GM03348 (cell line): ENCODE measurements at regions not wholly inside any gene's neighbourhood (a gene's known extent, or its start where the extent isn't known, plus 50 kb on each side); places are given as distances from the start of the nearest gene placed in this dataset.

Experiments
- DNase-seq: peaks from one replicate; pipeline ENCODE4 v3.0.0; 2012; ENCODE audit warnings: low spot score

DNA sequence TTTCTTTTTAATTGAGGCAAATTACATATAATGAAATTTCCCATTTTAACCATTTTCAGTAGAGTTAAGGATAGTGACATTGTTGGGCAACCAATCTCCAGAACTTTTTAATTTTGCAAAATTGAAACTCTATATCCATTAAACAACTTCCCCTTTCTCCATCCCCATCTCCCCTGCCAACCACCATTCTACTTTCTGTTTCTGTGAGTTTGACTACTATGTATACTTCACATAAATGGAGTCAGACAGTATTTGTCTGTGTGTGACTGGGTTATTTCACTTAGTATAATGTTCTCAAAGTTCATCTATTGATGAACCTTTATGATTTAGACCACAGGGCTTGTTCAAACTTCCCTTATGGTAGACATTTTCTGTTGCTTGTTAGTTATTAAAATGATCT lies 364.5 kb upstream of the MAD2L1 start:
- DNase-seq = no peak

DNA sequence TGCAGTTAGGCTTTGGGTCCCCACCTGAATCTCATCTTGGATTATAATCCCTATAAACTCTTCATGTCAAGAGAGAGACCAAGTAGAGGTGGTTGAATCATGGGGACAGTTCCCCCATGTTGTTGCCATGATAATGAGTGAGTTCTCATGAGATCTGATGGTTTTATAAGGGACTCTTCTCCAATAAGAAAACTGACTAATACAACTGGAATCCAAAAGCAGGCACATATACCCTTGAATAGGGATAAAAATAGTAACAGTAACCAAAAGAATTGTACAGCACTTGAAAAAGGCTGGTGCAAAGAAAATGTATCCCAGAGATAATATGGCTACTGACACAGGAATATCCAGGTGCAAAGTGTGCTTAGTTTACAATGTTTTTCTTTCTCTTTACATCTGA lies 351.5 kb upstream of the MAD2L1 start:
- DNase-seq = no peak

DNA sequence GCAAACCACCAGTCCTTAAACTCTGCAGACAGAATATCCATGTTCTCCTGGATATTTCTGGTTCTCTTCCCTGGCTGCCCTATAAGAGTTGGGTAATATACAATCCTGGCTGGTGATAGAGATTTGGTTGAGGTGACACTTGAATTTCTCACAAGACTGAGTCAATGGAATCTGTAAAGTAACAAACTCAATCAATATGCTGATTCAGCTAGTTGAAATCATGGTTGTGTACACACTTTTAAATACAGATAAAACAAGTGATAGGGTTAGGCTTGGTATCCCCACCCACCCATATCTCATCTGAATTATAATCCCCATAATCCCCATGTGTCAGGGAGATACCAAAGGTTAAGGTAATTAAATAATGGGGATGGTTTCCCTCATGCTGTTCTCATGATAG lies 349.2 kb upstream of the MAD2L1 start:
- DNase-seq = no peak

DNA sequence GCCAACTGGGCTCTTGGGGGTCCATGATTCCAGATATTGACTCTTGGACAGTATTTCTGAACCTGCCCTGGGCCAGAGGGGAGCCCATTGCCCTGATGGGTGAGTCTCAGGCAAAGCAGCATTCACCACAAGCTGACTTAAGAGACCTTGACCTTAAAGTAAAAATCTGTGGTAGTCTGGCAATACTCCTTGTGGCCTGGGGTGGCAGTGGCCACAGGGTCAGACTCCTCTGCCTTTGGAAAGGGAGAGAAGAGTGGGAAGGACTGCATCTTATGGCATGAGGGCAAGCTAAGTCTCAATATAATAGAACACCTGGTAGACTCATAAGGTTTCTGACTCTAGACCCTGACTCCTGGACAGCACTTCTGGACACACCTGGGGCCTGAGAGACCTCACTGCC lies 340.3 kb upstream of the MAD2L1 start:
- no peak for DNase-seq

DNA sequence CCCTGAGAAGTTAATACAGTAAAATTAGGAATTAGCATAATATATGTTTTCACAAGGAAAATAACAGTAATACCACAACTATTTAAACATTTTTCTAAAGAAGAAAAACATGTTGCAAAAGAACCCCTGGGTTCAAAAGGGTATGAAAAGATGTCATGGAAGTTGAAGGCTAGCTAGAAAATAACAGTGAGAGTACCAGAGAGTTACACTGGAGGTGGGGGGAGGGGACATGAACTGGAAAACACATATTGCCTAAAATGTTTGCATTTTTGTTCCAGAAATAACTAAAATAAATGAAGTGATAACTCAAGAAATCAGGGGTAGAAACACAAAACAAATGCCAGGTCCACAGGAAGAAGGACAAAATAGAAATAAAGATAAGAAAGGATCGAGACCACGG lies 336.6 kb upstream of the MAD2L1 start:
- DNase-seq = no peak

DNA sequence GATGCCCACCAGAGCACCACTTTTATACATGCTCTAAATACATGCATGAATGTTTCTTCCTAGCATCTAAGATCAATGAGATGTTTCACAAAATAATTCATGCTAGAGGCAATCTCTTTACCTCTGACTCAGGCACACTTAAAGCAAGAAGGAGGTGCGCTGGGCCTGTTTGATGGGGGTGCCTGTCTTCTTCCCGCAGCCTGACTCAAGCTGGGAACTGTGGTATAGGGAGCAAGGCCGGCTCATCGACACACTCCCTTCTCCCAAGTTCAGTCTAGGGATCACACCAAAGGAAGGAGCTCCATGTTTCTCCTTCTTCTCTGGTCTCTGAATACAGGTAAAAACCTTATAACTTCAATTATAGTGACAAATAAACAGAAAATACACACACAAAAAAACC lies 333.8 kb upstream of the MAD2L1 start:
- DNase-seq = no peak

DNA sequence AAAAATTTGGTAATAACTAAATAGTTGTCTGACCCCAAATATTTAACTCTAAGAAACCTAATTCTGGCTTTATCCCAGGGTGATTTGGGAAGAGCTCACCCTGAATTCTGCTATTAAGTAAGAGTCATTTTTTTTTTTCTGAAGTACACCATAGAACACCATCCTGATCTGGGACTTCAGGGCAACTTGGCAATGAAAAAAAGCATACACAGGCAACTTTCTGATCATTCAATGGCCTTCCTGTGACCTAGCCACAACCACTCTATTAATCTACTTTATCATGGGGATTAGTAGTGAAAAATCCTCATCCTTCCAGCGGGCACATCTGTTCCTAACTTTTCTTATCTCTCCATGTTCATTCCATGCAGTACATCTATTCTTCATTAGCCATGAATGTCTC lies 333.2 kb upstream of the MAD2L1 start:
- no peak for DNase-seq

DNA sequence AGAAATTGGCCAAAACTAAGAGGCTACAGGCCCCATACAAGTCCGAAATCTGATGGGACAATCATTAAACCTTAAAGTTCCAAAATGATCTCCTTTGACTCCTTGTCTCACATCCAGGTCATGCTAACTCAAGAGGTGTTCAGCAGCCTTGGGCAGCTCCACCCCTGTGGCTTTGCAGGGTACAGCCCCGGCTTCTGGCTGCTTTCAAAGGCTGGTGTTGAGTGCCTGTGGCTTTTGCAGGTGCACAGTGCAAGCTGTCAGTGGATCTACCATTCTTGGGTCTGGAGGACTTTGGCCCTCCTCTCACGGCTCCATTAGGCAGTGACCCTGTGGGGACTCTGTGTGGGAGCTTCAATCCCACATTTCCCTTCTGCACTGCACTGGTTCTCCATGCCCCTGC lies 329.1 kb upstream of the MAD2L1 start:
- no peak for DNase-seq

DNA sequence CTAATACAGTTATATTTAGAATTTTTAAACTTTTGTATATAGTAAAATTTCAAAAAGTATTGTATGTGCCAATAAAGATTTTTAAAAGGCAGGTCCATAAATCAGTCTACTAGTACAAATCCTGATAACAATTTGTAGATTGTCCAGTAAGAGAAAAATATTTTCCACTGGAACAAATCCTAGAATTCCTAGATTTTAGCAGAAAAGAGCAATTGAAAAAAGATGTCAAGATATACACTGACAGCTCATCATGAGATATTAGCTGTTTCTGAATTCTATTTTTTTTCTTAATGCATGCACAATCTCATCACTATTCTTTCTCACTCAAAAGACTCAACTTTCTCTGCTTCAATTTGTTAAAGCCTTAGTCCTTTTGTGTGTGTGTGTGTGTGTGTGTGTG lies 289.2 kb upstream of the MAD2L1 start:
- no peak for DNase-seq

DNA sequence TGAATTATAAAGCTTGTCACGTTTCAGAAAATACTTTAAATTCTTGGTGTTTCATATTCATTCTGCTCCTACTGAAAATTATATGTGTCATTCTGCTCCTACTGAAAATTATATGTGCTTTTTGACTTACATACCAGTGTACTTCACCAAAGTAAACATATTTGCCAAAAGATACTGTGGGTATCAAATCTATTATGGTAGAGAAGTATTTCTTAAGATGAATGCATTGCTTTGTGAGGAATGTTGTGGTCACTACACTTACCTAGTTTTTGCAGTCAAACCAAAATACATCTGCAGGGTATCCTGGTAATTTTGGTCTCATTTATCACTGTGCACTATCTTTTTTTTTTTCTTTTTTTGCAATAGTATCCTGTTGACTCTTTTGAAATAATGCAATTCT lies 287.7 kb upstream of the MAD2L1 start:
- no peak for DNase-seq

DNA sequence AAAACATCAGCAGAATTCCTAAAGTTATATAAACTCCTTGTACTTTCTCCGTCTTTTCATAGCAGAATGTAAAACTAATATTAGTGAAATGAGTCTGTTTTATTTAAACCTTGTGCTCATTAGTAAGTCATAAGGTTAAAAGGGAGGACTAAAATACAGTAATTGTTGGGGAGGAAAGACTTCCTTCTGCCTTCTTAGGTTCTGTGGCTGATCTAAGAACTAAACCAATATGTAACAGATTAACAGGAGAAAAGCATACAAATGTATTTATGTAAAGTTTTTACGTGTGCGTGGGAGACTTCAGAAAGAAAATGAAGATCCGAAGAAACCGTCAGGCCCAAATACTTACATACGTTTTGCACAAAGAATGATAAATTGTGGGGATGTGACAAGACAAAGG lies 286.6 kb upstream of the MAD2L1 start:
- DNase-seq = no peak

DNA sequence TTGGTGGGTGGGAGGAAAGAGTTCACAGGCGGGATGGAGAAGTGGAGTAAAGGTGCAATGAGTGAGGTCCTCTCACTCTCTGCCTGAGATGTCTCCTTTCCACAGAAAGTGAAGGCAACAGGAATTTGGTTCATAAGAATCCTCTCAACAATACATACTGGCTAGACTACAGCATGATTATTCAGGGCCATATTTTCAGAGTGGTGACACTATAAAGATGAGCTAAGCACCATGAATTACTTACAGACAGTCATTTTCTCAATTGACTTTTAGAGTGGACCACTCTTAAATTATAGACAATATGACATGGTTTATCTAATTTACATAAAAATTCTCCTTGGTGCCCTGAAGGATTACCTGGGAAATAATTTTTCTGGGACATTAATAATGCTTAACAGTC lies 286.1 kb upstream of the MAD2L1 start:
- no peak for DNase-seq

DNA sequence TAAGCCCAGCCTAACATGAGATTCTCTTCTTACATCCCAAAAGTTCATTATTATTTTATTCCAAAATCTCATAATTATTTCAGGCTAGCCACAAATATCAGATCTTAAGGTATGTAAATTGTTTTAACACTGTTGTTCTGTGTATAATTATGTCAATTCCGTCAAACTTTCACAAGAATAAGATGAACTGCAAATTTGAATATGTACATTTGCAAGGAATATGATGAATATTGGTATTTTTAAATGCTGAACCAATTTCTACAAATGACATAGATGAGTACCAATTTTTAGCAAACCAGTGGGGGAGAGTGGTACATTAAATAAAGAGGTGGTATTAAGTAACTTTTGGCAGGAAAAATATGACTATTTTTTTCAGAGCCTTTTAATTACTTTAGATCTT lies 282.3 kb upstream of the MAD2L1 start:
- no peak for DNase-seq

DNA sequence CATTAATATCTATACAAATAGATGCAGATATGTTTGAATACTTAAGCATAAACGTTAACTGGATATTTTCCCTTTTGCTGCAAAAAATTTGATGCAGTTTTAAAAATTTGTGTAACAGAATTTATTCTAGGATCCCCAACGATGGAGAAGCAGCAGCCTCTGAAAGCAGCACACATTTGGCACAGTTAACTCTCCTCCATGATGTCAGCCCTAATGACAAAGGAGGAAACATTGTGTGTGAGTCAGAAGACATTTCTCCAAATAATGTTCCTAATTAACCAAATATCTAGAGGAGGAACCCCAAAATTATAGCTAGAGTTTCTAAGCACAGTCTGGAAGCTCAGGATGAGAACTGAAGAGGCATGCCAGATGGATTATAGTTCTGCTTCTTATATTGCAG lies 281.9 kb upstream of the MAD2L1 start:
- no peak for DNase-seq

DNA sequence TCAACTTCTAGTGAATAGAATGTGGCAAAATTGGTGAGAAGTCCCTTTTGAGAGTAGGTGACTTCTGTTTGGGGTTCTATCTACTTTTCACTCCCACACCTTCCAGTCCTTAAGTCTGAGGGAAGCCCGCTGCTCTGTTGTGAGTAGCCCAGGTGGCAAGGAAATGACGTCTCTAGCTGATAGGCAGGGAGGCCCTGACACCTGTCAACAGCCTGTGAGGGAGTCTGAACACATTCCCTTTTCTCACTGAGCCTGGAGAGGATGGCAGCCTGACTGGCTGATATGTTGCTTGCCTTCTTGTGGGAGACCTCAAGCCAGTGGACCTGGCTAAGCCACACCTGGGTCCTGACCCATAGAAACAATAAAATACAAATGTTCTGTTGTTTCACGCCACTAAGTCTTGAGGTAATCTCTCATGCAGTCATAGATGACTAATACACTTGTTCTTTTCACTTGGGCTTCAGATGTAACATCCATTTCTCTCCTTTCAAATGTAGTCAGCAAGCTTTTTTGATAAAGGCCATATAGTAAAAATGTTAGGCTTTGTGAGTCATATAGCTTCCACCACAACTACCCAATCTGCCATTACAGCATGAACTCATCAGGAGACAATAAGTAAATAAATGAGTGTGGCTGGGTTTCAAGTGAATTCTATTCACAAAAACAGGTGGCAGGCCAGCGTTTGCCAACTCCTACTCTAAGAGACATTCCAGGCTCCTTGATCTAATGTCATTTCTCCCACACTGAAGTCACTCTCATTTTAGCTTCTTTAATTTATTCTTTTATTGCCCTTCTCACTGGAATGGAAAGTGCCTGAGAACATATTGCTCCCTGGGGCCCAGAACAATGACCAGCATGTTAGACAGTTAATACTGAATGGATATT lies 265.1 kb upstream of the MAD2L1 start:
- DNase-seq = no peak

DNA sequence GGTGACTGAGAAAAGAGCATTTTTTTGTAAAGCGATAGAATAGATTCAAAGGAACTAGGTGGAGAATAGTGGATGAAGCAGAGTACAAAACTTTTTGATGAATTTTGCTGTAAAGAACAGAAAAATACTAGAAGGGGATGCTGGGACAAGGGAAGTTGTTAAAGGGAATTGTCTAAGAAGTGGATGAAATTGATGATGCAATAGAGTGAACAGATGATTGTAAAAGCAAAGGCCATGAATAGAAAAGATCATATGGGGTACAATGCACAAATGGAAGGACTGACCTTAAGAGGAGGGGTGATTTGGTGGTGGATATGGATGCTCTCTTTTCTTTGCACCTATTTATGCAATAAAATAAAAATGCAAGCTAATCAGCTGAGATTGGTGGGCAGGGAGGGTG lies 262.7 kb upstream of the MAD2L1 start:
- DNase-seq = no peak

DNA sequence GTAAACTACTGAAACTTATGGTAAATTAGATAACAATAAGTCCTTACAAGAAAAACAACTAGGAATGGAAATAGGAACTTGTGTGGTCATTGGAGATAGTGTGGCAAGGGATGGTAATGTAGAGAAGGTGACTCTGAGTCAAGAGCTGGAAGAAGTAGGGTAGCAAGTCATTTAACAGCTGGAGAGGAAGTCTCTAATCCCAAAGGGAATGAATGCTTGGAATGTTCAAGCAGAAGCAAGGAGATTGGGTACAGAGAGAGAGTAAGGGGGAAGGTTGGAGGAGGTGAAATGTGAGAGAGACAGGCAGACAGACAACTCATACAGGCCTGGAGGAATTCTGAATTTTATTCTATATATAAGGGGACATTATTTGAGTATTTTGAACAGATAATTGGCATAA lies 260.6 kb upstream of the MAD2L1 start:
- DNase-seq = no peak

DNA sequence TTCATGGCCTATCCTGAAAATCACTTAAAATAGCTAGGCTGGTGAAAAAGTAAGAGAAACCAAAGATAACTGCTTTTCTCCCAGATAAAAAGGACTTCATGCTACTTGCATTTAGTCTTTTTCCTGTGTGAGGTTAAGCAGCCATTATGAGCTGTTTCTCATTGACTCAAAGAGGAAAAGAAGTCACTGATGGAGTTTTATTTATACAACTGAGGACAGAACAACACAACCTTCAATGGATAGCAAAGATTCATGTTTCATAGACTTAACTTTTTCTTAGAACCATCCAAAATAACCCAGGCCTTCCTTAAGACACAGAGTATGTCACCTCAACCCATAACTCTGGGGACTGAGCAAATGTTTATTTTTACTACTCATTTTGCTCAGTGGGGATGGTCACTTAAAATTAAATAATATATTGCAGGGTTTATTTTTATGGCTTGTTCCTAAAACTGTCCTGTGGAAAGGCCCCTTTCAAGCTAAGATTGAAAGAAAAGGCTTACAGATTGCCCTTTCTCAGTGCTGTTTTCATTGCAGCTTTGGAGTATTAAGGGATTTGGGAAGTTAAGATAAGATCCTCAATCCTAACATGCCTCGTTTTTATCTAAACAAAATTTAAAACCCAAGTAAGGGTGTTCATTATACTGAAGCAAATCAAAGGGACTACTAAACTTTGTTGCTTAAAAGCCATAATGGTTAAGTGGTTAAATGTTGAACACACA lies 252.6 kb upstream of the MAD2L1 start:
- no peak for DNase-seq

DNA sequence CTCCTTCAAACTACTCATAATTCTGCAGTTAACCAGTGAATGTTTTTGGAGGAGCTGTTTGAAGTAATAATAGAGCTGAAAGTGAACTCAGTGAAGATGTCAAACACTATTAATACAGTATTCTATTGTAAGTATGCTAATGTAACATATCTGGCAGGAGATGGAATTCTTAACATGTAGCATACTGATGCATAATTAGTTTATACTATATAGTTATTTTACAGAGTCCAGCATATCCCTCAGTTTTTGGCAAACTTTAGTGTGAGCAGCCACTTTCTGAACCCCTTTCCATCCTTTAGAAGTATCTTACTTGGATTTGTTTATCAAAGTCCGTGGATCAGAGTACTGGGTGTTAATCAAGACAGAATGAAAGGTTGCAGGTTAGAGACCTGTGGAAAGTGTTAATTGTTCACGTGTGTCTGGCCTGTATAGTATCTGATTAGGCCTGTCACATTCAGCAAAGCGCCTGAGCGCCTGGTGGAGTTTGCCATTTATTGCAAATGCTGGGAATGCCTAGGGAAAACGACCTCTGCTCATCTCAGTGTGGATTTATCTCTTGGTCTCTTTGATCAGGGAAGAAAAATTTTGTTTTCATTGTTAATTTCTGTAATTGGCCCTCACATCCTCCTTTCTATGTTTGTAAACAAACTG lies 251.7 kb upstream of the MAD2L1 start:
- no peak for DNase-seq

DNA sequence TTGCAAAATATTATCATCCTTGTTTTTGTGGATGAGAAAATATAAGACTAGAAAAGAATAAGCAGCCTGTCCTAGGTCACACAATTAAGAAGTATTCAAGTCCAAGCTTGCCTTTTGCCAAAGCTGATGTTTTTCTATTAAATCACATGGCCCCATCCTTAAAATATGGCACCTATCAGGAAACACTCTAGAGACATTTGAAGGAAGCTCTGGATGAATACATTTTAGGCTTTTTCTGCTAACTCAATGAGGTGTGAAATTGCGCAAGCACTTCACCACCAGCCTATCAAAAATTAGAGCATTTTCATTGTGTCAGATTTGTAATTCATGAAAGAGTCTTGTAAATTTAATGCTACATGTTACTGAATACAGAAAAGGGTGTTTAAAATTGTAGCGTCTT lies 251.1 kb upstream of the MAD2L1 start:
- no peak for DNase-seq

DNA sequence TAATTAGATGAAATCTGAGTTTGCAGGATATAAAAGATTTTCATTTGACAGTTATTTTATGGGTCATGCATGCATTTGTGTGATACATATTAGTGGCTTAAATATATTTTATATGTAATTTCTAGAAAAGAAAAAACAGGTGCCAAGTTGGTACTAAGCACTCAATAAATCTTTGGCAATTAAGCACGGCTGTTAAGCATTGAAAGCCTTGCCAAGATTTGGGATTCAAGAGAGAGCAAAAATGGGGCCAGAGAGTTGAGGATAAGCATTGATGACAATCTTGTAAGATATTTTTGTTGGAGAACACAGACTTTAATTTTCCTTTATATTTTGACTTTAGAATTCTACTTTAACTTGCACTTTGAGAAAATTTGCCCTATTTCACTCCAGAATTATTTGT lies 249.8 kb upstream of the MAD2L1 start:
- DNase-seq = no peak

DNA sequence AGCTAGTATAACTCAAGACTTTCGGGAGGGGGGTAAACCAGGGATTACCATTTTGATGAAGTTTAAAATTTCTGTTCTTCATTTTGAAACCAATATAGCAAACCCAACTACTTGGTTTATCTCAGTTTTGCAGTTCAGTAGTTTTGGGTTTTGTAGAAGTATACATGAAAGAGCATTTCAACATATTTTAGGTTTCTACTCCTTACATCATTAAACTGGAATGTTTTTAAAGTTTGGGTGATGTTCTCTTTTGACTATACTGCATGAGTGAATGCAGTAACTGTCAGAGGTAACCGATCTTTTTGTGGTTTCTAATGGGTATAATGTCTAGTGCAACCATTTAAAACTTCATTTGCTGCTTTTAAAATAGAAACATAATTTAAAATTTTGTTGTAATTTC lies 248.3 kb upstream of the MAD2L1 start:
- no peak for DNase-seq

DNA sequence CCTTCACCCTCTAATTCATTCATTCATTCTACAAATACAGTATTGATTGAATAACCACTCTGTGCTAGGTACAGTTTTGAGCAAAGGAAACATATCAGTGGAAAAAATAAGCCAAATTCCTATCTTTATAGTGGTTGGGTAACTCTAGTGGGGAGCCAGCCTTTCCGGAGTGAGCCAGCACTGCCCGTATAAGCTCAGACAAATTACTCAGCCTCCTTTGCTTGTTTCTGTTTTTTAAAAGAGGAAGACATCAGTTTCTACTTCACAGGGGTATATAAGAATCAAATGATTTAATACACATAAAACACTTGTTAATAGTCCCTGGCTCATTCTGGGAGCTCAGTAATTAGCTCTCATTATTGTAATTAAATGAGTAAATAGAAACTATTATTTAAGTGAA lies 238.2 kb upstream of the MAD2L1 start:
- DNase-seq = no peak
